B cell (primary cell): ENCODE measurements at regions not wholly inside any gene's neighbourhood (a gene's known extent, or its start where the extent isn't known, plus 50 kb on each side); places are given as distances from the start of the nearest gene placed in this dataset.

Experiments
- ATAC-seq: fragments of 200-7000 bp; cut with Tn5 transposase; one replicate; pipeline ENCODE4 v1.10.0; 2021; ENCODE audit warnings: low read depth, mild to moderate bottlenecking, moderate number of reproducible peaks, moderate library complexity
- CTCF ChIA-PET: fragments of 350-600 bp; sonication (Branson Sonifier 250); formaldehyde crosslinking; loops from one replicate; lab custom pipeline; 2021; ENCODE audit warnings: antibody characterized with exemption, inconsistent platforms; lab: Charles Lee
- POLR2A ChIA-PET: fragments of 350-600 bp; sonication (Branson Sonifier 250); formaldehyde crosslinking; loops from one replicate; lab custom pipeline; 2021; ENCODE audit warnings: antibody characterized with exemption; lab: Charles Lee
- DNase-seq: peaks from one replicate; pipeline ENCODE4 v3.0.0; 2013
- H2AFZ ChIP-seq: 2 replicates; pipeline ENCODE4 v1.6.1; 2012; ENCODE audit warnings: mild to moderate bottlenecking, low read depth, low read length; ENCODE audit not compliant: insufficient read depth, poor library complexity, severe bottlenecking
- H3K27ac ChIP-seq, 2 donors: 1 replicate in 1 of 2; 2 replicates in 1 of 2; pipeline ENCODE4 v1.5.1; 2012 to 2013; ENCODE audit warnings: low read length in 2 of 2, mild to moderate bottlenecking in 2 of 2, moderate library complexity in 1 of 2
- H3K27me3 ChIP-seq, 4 experiments: fragments of 200-600 bp in 1 of 4; sonication (generic) in 1 of 4; replicated peaks in 1 of 4; 1 replicate in 2 of 4; 2 replicates in 2 of 4; pipeline versions ENCODE4 v1.6.1 to v1.7.0; 2013 to 2016; ENCODE audit warnings: low read length in 3 of 4, mild to moderate bottlenecking in 2 of 4, mixed read lengths in 1 of 4, moderate library complexity in 1 of 4; ENCODE audit not compliant: insufficient read depth in 4 of 4, control insufficient read depth in 3 of 4; ENCODE audit errors: control extremely low read depth in 1 of 4
- H3K36me3 ChIP-seq, 2 experiments: replicated peaks in 1 of 2; 1 replicate in 1 of 2; 2 replicates in 1 of 2; pipeline versions ENCODE4 v1.6.1 to v1.7.1; 2013; ENCODE audit warnings: low read length in 1 of 2; ENCODE audit not compliant: insufficient read depth in 2 of 2, control insufficient read depth in 1 of 2; ENCODE audit errors: control extremely low read depth in 1 of 2, extremely low read depth in 1 of 2
- H3K4me1 ChIP-seq, 2 donors: fragments of 200-600 bp in 1 of 2; sonication (generic) in 1 of 2; 1 replicate in 1 of 2; 2 replicates in 1 of 2; pipeline versions ENCODE4 v1.5.1 to v1.6.1; 2013 to 2017; ENCODE audit warnings: low read length in 2 of 2; ENCODE audit not compliant: control insufficient read depth in 2 of 2, insufficient read depth in 2 of 2
- H3K4me2 ChIP-seq: replicated peaks from 2 replicates; pipeline ENCODE3; 2012; ENCODE audit warnings: mild to moderate bottlenecking, low read depth, low read length; ENCODE audit not compliant: poor library complexity, severe bottlenecking
- H3K4me3 ChIP-seq, 5 experiments: fragments of 200-600 bp in 1 of 5; sonication (generic) in 1 of 5; 1 replicate in 3 of 5; 2 replicates in 2 of 5; pipeline versions ENCODE4 v1.5.1 to v1.7.0; 2011 to 2016; ENCODE audit warnings: low read length in 4 of 5, mild to moderate bottlenecking in 4 of 5, low read depth in 2 of 5, control low read depth in 1 of 5, moderate library complexity in 1 of 5; ENCODE audit not compliant: insufficient read depth in 1 of 5; ENCODE audit errors: control extremely low read depth in 1 of 5, extremely low read depth in 1 of 5
- H3K79me2 ChIP-seq: fragments of 200-600 bp; sonication (generic); one replicate; pipeline ENCODE4 v1.6.0; 2016; ENCODE audit warnings: low read length; ENCODE audit not compliant: control insufficient read depth, insufficient read depth
- H3K9ac ChIP-seq: fragments of 200-600 bp; sonication (generic); 2 replicates; pipeline ENCODE4 v1.6.1; 2017; ENCODE audit warnings: mild to moderate bottlenecking, low read length, moderate library complexity
- H3K9me3 ChIP-seq, 3 donors: one replicate each; pipeline versions ENCODE4 v1.6.1 to v1.7.1; 2013; ENCODE audit warnings: low read length in 2 of 3; ENCODE audit not compliant: control insufficient read depth in 2 of 3, insufficient read depth in 1 of 3; ENCODE audit errors: control extremely low read depth in 1 of 3
- H4K20me1 ChIP-seq: 2 replicates; pipeline ENCODE4 v1.6.0; 2012; ENCODE audit warnings: mild to moderate bottlenecking, low read length; ENCODE audit not compliant: insufficient read depth, control insufficient read depth, poor library complexity, severe bottlenecking
- H3K27ac Mint-ChIP-seq: one replicate; pipeline ENCODE4 v1.8.0; 2021; ENCODE audit warnings: mixed read lengths
- H3K27me3 Mint-ChIP-seq: one replicate; pipeline ENCODE4 v1.8.0; 2021; ENCODE audit warnings: mixed read lengths
- H3K4me1 Mint-ChIP-seq: one replicate; pipeline ENCODE4 v1.8.0; 2021; ENCODE audit warnings: mixed read lengths
- H3K4me3 Mint-ChIP-seq: one replicate; pipeline ENCODE4 v1.8.0; 2021; ENCODE audit warnings: mixed read lengths
- H3K9me3 Mint-ChIP-seq: one replicate; pipeline ENCODE4 v1.8.0; 2022; ENCODE audit warnings: mixed read lengths; ENCODE audit not compliant: insufficient read depth
- EZH2 ChIP-seq: IDR thresholded peaks from 2 replicates; pipeline ENCODE4 v1.6.1; 2012; ENCODE audit warnings: borderline replicate concordance, low read depth, mild to moderate bottlenecking, moderate library complexity, low read length; ENCODE audit not compliant: insufficient read depth, poor library complexity, severe bottlenecking
- WGBS: methylation state at CpG from one replicate; pipeline ENCODE4 v1.1.5; 2013; ENCODE audit warnings: missing lambda C conversion rate; ENCODE audit not compliant: insufficient coverage; 5-methylcytosine and 5-hydroxymethylcytosine counted together
- intact Hi-C: fragments of 100-400 bp; cut with micrococcal nuclease; formaldehyde crosslinking; loops from one replicate; pipeline ENCODE4 v1.10.0; 2022
- TF ChIP-seq, protein P1 (sequence below): fragments of 200-600 bp; IDR thresholded peaks from one replicate; pipeline ENCODE4 v1.8.0; 2022; ENCODE audit warnings: antibody characterized with exemption, mild to moderate bottlenecking

DNA sequence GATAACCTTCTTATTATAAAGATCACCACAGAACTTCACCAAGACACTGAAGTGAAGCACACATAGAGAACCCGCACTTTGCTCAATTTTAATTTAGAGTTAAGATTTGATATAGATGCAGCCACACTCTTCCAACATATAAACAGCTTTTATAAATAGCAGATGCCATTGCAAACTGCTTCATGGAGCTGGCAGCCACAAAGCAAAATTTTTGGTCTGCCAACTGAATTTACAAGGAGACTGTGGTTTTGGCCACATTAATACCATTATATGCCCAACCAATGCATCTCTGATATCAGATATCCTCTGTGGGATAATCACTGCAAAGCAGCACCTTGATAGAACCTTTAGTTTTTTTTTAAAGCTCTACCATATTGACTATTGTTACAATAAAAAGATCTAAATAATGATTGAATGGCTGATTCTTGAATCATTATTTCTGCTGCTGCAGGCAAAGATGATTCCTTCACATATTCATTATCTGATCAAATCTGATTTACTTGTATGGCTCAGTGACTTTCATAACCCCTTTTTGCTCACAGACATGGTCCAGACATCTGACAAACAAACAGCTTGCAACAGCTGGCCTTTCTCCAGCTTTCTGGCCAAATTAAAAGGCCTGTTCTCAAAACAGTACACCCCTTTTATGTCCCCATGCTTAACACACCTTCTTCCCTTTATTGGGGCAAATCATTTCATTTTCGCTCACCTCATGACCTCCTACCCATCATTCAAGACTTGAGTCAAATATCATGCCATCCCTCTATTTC, 88.4 kb downstream of the METTL4 start:
- no peak overlapping the region for H3K27ac Mint-ChIP-seq
- TF ChIP-seq, protein P1, sequence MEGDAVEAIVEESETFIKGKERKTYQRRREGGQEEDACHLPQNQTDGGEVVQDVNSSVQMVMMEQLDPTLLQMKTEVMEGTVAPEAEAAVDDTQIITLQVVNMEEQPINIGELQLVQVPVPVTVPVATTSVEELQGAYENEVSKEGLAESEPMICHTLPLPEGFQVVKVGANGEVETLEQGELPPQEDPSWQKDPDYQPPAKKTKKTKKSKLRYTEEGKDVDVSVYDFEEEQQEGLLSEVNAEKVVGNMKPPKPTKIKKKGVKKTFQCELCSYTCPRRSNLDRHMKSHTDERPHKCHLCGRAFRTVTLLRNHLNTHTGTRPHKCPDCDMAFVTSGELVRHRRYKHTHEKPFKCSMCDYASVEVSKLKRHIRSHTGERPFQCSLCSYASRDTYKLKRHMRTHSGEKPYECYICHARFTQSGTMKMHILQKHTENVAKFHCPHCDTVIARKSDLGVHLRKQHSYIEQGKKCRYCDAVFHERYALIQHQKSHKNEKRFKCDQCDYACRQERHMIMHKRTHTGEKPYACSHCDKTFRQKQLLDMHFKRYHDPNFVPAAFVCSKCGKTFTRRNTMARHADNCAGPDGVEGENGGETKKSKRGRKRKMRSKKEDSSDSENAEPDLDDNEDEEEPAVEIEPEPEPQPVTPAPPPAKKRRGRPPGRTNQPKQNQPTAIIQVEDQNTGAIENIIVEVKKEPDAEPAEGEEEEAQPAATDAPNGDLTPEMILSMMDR = no peak
- no peak for TF ChIP-seq EZH2
- Histone ChIP-seq H3K9me3 (no peaks in the 10 kb centered on the region), H3K4me1 (no peaks in the 10 kb centered on the region), H3K27ac (no peak overlapping the region), H4K20me1 (no peaks in the 10 kb centered on the region), H3K27me3 (peaks cover 0 to 3% (median 0%) of the 10 kb centered on the region in 4 experiments), H3K4me3 (no peak overlapping the region), H3K4me2 (no peak overlapping the region), H3K79me2 (no peaks in the 10 kb centered on the region), H2AFZ (no peak overlapping the region), H3K36me3 (no peaks in the 10 kb centered on the region), H3K9ac (no peak overlapping the region)
- H3K4me1 Mint-ChIP-seq = no peaks in the 10 kb centered on the region
- intact Hi-C loops = no loop called here
- WGBS = 100% methylated on average over 1 of the region's 2 CpGs
- no peak for DNase-seq
- H3K4me3 Mint-ChIP-seq = no peak overlapping the region
- no peak for ATAC-seq
- POLR2A ChIA-PET = no interaction called here
- CTCF ChIA-PET = no interaction called here
- no peaks in the 10 kb centered on the region for H3K9me3 Mint-ChIP-seq
- H3K27me3 Mint-ChIP-seq = peaks cover 43% of the 10 kb centered on the region

DNA sequence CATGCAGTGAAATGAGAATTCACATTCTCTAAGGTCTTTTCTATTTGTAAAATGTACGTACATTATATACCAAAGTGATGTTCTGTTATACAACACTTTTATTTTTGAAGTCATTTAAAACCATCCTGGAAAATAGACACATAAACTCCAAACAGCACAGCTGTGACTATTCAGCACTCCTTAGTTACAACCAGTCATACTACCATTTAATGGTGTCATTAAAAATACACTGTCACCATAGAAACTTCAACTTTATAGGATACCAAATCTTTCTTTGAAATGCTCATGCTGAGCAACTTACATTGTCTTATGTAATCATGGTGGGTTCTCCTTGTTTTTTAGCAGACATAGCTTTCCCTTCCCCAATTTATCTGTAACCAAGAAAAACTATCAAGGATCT, 85.3 kb downstream of the METTL4 start:
- ATAC-seq (no peak), DNase-seq (no peak)
- no peaks in the 10 kb centered on the region for H4K20me1 ChIP-seq
- Mint-ChIP-seq H3K9me3 (no peaks in the 10 kb centered on the region), H3K4me3 (no peak overlapping the region), H3K27ac (no peak overlapping the region), H3K4me1 (no peaks in the 10 kb centered on the region), H3K27me3 (peaks cover 47% of the 10 kb centered on the region)
- no CpG with 5 or more reads among the region's 1 CpG for WGBS
- TF ChIP-seq, protein P1 = no peak
- TF ChIP-seq EZH2 = no peak
- H3K4me3 ChIP-seq = no peak overlapping the region
- H3K9me3 ChIP-seq = no peaks in the 10 kb centered on the region
- peaks cover 0 to 6% (median 2%) of the 10 kb centered on the region in 4 experiments for H3K27me3 ChIP-seq
- no peaks in the 10 kb centered on the region for H3K79me2 ChIP-seq
- CTCF ChIA-PET = no interaction called here
- no peaks in the 10 kb centered on the region for H3K36me3 ChIP-seq
- H3K27ac ChIP-seq = no peak overlapping the region
- POLR2A ChIA-PET = no interaction called here
- H3K4me2 ChIP-seq = no peak overlapping the region
- intact Hi-C loops = no loop called here
- H3K4me1 ChIP-seq = no peaks in the 10 kb centered on the region
- H3K9ac ChIP-seq = no peak overlapping the region
- H2AFZ ChIP-seq = no peak overlapping the region
